K562 (cell line): ENCODE measurements at regions not wholly inside any gene's neighbourhood (a gene's known extent, or its start where the extent isn't known, plus 50 kb on each side); places are given as distances from the start of the nearest gene placed in this dataset.
A peak's percentile ranks its signal among the peaks of the same experiment; 100 is the strongest.

ENCODE experiments used
- ATAC-seq: fragments of 200-7000 bp; cut with Tn5 transposase; 3 replicates; pipeline ENCODE4 v1.9.1; 2020; ENCODE audit warnings: moderate library complexity
- BruUV-seq: library from RNA; stranded (reverse); fragments of 400-500 nt; replicated peaks from 2 replicates; lab custom pipeline; 2021; lab: Mats Ljungman, UMichigan
- CTCF ChIA-PET: fragments of 300-600 bp; formaldehyde crosslinking; extraction: SDS; loops from one replicate; lab custom pipeline; 2021; ENCODE audit warnings: low intra/inter-chr PET ratio; lab: Yijun Ruan, JAX
- POLR2A ChIA-PET: fragments of 300-600, 350-650 bp; sonication (Branson Sonifier 250); formaldehyde crosslinking; extraction: SDS; loops from one replicate; lab custom pipeline; 2021; ENCODE audit warnings: antibody characterized with exemption, inconsistent platforms; lab: Yijun Ruan, JAX
- DNase-seq, 4 experiments: peaks; one replicate each; pipeline versions ENCODE4 v3.0.0 to v3.0.0-alpha.2; 2011 to 2018; ENCODE audit warnings: low spot score in 3 of 4, mixed read lengths in 3 of 4; ENCODE audit errors: extremely low read depth in 1 of 4
- FAIRE-seq: peaks from 2 replicates; lab custom pipeline; 2011; peaks lifted over from hg19 to GRCh38; lab: Jason Lieb, UNC
- H2AFZ ChIP-seq: 2 replicates; pipeline ENCODE4 v1.6.0; 2011; ENCODE audit warnings: low read depth, low read length, control low read depth, inconsistent platforms
- H3K27ac ChIP-seq: fragments of 200-600 bp; 3 replicates; pipeline ENCODE4 v1.8.0; 2011; ENCODE audit warnings: low read depth, mild to moderate bottlenecking, control low read depth, inconsistent platforms, low read length, moderate library complexity, mixed read lengths; ENCODE audit errors: extremely low read depth
- H3K27me3 ChIP-seq, 2 experiments: fragments of 300-600 bp in 1 of 2; 2 replicates in 1 of 2; 3 replicates in 1 of 2; pipeline versions ENCODE4 v1.6.0 to v1.8.0; 2011; ENCODE audit warnings: inconsistent platforms in 2 of 2, low read length in 2 of 2, mild to moderate bottlenecking in 1 of 2, mixed read lengths in 1 of 2, moderate library complexity in 1 of 2; ENCODE audit not compliant: control insufficient read depth in 2 of 2, insufficient read depth in 2 of 2
- H3K36me3 ChIP-seq: fragments of 300-600 bp; 3 replicates; pipeline ENCODE4 v1.8.0; 2011; ENCODE audit warnings: mild to moderate bottlenecking, low read length, inconsistent platforms; ENCODE audit not compliant: control insufficient read depth, insufficient read depth
- H3K4me1 ChIP-seq, 2 experiments: fragments of 200-600 bp in 1 of 2; replicated peaks in 1 of 2; 2 replicates in 1 of 2; 3 replicates in 1 of 2; pipeline versions ENCODE4 v1.5.1 to v1.8.0; 2011; ENCODE audit warnings: inconsistent platforms in 2 of 2, low read length in 2 of 2, mild to moderate bottlenecking in 1 of 2, mixed read lengths in 1 of 2, moderate library complexity in 1 of 2; ENCODE audit not compliant: control insufficient read depth in 2 of 2, insufficient read depth in 2 of 2
- H3K4me2 ChIP-seq: 2 replicates; pipeline ENCODE4 v1.6.1; 2011; ENCODE audit warnings: low read length, control low read depth, inconsistent platforms, mixed read lengths; ENCODE audit not compliant: insufficient read depth
- H3K4me3 ChIP-seq: fragments of 200-600 bp; sonication (generic), shearing (Covaris generic); 2 replicates; pipeline ENCODE4 v1.5.1; 2016; ENCODE audit warnings: control low read depth, inconsistent platforms
- H3K79me2 ChIP-seq: fragments of 200-600 bp; 3 replicates; pipeline ENCODE4 v1.8.0; 2011; ENCODE audit warnings: low read length, inconsistent platforms; ENCODE audit not compliant: control insufficient read depth, insufficient read depth
- H3K9ac ChIP-seq, 2 experiments: 2 replicates each; pipeline versions ENCODE4 v1.6.0 to v1.6.1; 2011; ENCODE audit warnings: low read depth in 2 of 2, low read length in 2 of 2, control low read depth in 1 of 2, inconsistent platforms in 1 of 2, mild to moderate bottlenecking in 1 of 2, mixed read lengths in 1 of 2; ENCODE audit not compliant: insufficient read depth in 1 of 2
- H3K9me1 ChIP-seq: one replicate; pipeline ENCODE4 v1.6.0; 2011; ENCODE audit warnings: inconsistent platforms, mild to moderate bottlenecking, low read length, moderate library complexity; ENCODE audit not compliant: control insufficient read depth, insufficient read depth
- H3K9me3 ChIP-seq: replicated peaks from 2 replicates; pipeline ENCODE4 v1.5.1; 2011; ENCODE audit warnings: low read depth, low read length, inconsistent platforms; ENCODE audit not compliant: control insufficient read depth, insufficient read depth
- H4K20me1 ChIP-seq: replicated peaks from 2 replicates; pipeline ENCODE4 v1.6.1; 2011; ENCODE audit warnings: low read length, inconsistent platforms, mixed read lengths; ENCODE audit not compliant: control insufficient read depth, insufficient read depth
- ADNP ChIP-seq: fragments of 200-800 bp; sonication (Bioruptor generic); IDR thresholded peaks from 2 replicates; pipeline ENCODE4 v1.6.1; 2016; ENCODE audit warnings: missing genetic modification characterization, missing compliant biosample characterization
- BCOR ChIP-seq: fragments of 450-650 bp; IDR thresholded peaks from 2 replicates; pipeline ENCODE4 v1.6.1; 2016
- BHLHE40 ChIP-seq: IDR thresholded peaks from 2 replicates; pipeline ENCODE4 v1.6.1; 2011; ENCODE audit warnings: low read length, improper control_type of control experiment
- BRF1 ChIP-seq: IDR thresholded peaks from 3 replicates; pipeline ENCODE4 v1.6.1; 2011; ENCODE audit warnings: borderline replicate concordance, mild to moderate bottlenecking; ENCODE audit not compliant: insufficient read length; ENCODE audit errors: extremely low read depth
- E2F8 ChIP-seq: fragments of 450-650 bp; IDR thresholded peaks from 2 replicates; pipeline ENCODE4 v1.7.1; 2018; ENCODE audit warnings: mild to moderate bottlenecking, low read depth; ENCODE audit not compliant: partially characterized antibody
- GMEB1 ChIP-seq: fragments of 250-450 bp; sonication (Bioruptor Pico); IDR thresholded peaks from 2 replicates; pipeline ENCODE4 v1.4.0; 2020; ENCODE audit warnings: mild to moderate bottlenecking
- HBP1 ChIP-seq: fragments of 450-650 bp; formaldehyde crosslinking; IDR thresholded peaks from 2 replicates; pipeline ENCODE4 v1.4.0; 2022; ENCODE audit warnings: missing genetic modification characterization
- HDAC1 ChIP-seq, 2 experiments: fragments of 450-650 bp; IDR thresholded peaks; 2 replicates each; pipeline ENCODE4 v1.6.1; 2016 to 2017; ENCODE audit warnings: inconsistent platforms in 1 of 2, mild to moderate bottlenecking in 1 of 2, moderate library complexity in 1 of 2
- HDAC2 ChIP-seq: fragments of 450-650 bp; IDR thresholded peaks from 2 replicates; pipeline ENCODE4 v1.6.1; 2016; ENCODE audit warnings: mild to moderate bottlenecking
- HNRNPLL ChIP-seq: fragments of 200-400 bp; formaldehyde crosslinking; IDR thresholded peaks from 2 replicates; pipeline ENCODE4 v1.6.1; 2017; ENCODE audit warnings: low read length, low read depth, mild to moderate bottlenecking; ENCODE audit not compliant: poor library complexity, severe bottlenecking
- IFI16 ChIP-seq: fragments of 250-450 bp; sonication (Bioruptor Pico); IDR thresholded peaks from 2 replicates; pipeline ENCODE4 v2.1.2; 2022; ENCODE audit warnings: mild to moderate bottlenecking, inconsistent platforms
- MEF2A ChIP-seq: IDR thresholded peaks from 2 replicates; pipeline ENCODE4 v1.6.1; 2011; ENCODE audit warnings: low read depth, mild to moderate bottlenecking, low read length, moderate library complexity; ENCODE audit not compliant: control insufficient read depth
- NR2C1 ChIP-seq, 2 experiments: fragments of 450-650 bp; IDR thresholded peaks; 2 replicates each; pipeline ENCODE4 v1.6.1; 2017; ENCODE audit warnings: mild to moderate bottlenecking in 2 of 2, antibody characterized with exemption in 1 of 2, inconsistent platforms in 1 of 2, missing compliant biosample characterization in 1 of 2, missing genetic modification characterization in 1 of 2
- PHF20 ChIP-seq: fragments of 450-650 bp; IDR thresholded peaks from 2 replicates; pipeline ENCODE4 v1.6.1; 2018; ENCODE audit not compliant: partially characterized antibody
- RBM25 ChIP-seq: fragments of 200-400 bp; formaldehyde crosslinking; IDR thresholded peaks from 2 replicates; pipeline ENCODE4 v1.6.1; 2018; ENCODE audit warnings: low read length, low read depth, moderate library complexity; ENCODE audit not compliant: severe bottlenecking
- U2AF2 ChIP-seq: fragments of 200-400 bp; formaldehyde crosslinking; optimal IDR thresholded peaks from 2 replicates; pipeline ENCODE3; 2017; ENCODE audit warnings: low read depth, mild to moderate bottlenecking, low read length
- ZBTB1 ChIP-seq: sonication (generic); formaldehyde crosslinking; IDR thresholded peaks from 2 replicates; pipeline ENCODE4 v1.8.1; 2023; ENCODE audit warnings: missing genetic modification reagents, low read depth, mild to moderate bottlenecking, borderline replicate concordance
- ZNF134 ChIP-seq: fragments of 250-450 bp; sonication (Bioruptor Pico); conservative IDR thresholded peaks from 2 replicates; pipeline ENCODE4 v1.4.0; 2020
- WGBS: fragments of 100-300 bp; shearing (Covaris generic); methylation state at CpG from one replicate; pipeline ENCODE4 v1.1.6; 2016; ENCODE audit warnings: low coverage, mixed read lengths; ENCODE audit not compliant: insufficient coverage; ENCODE audit errors: missing lambda C conversion rate; 5-methylcytosine and 5-hydroxymethylcytosine counted together
- in situ Hi-C: fragments of 300-500 bp; cut with MboI; formaldehyde crosslinking; loops from 4 replicates; pipeline ENCODE4 v1.15.0; 2018; ENCODE audit warnings: inconsistent platforms, mixed read lengths
- intact Hi-C: fragments of 100-400 bp; cut with micrococcal nuclease; formaldehyde crosslinking; loops from 2 replicates; pipeline ENCODE4 v1.14.2; 2022
- TF ChIP-seq, protein P1 (sequence below): fragments of 250-450 bp; sonication (Bioruptor Pico); IDR thresholded peaks from 2 replicates; pipeline ENCODE4 v1.9.0; 2021; ENCODE audit warnings: mild to moderate bottlenecking

- Histone ChIP-seq H3K9me3 (no peaks in the 10 kb centered on the region), H3K9ac (no peak overlapping the region), H3K79me2 (no peaks in the 10 kb centered on the region), H3K4me3 (no peak overlapping the region), H3K4me1 (peaks cover 3 to 38% of the 10 kb centered on the region in 2 experiments; a peak in 3 of 5 replicates), H3K27ac (no peak overlapping the region), H3K9me1 (no peaks in the 10 kb centered on the region), H2AFZ (no peak overlapping the region), H3K27me3 (no peaks in the 10 kb centered on the region), H3K36me3 (no peaks in the 10 kb centered on the region), H4K20me1 (no peaks in the 10 kb centered on the region), H3K4me2 (no peak overlapping the region)
- ChIA-PET CTCF (no interaction called here), POLR2A (interaction anchor here (0.7 to 1.2 kb wide), 4 partner anchors 29 to 141 kb away, joined by 3 read pairs; no protein-coding TSS in a partner anchor)
- DNase-seq (no peak), FAIRE-seq (no peak), ATAC-seq (no peak)
- intact Hi-C loops (no loop called here), in situ Hi-C loops (no loop called here)
- WGBS = 7% methylated on average over 2 of the region's 2 CpGs
- no TSS peak for BruUV-seq
- TF ChIP-seq HNRNPLL (no peak), U2AF2 (no peak), HDAC2 (0 out of 2 replicates have a peak, but pooled peaks have one; percentile 46), BRF1 (no peak), IFI16 (no peak), E2F8 (no peak), NR2C1 (IDR thresholded peaks at IDR 0.05) (no peak), NR2C1 (tag; IDR thresholded peaks at IDR 0.05) (no peak), ZBTB1 (CRISPR knock-in tag) (no peak), RBM25 (peak; percentile 99), PHF20 (peak; percentile 61), ADNP (tag) (peak; percentile 86), BHLHE40 (no peak), MEF2A (no peak), HBP1 (CRISPR knock-in tag) (no peak), BCOR (peak; percentile 95), GMEB1 (no peak), HDAC1 (IDR thresholded peaks at IDR 0.05) (0 out of 4 replicates have a peak, but pooled peaks of 1 of the 2 experiments have one; percentile 22), ZNF134 (no peak)
- TF ChIP-seq, protein P1, sequence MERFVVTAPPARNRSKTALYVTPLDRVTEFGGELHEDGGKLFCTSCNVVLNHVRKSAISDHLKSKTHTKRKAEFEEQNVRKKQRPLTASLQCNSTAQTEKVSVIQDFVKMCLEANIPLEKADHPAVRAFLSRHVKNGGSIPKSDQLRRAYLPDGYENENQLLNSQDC (CRISPR knock-in tag) = no peak
Measured at GRCh38 chr3:4219227-4219568, 84.0 kb upstream of the SETMAR start.
